DMS153 treated with DMSO at 0.1 percent for 48 hours (cell line): ENCODE measurements at regions not wholly inside any gene's neighbourhood (a gene's known extent, or its start where the extent isn't known, plus 50 kb on each side); places are given as distances from the start of the nearest gene placed in this dataset.
"Not testable (repeated sequence)": the region's sequence is repeated elsewhere in the genome, so short reads cannot be mapped to it uniquely, and the experiment has no call there.

ENCODE experiments used
- DNase-seq: peaks from one replicate; lab custom pipeline; 2025; ENCODE audit not compliant: unreplicated experiment; lab: John Stamatoyannopoulos, UW

DNA sequence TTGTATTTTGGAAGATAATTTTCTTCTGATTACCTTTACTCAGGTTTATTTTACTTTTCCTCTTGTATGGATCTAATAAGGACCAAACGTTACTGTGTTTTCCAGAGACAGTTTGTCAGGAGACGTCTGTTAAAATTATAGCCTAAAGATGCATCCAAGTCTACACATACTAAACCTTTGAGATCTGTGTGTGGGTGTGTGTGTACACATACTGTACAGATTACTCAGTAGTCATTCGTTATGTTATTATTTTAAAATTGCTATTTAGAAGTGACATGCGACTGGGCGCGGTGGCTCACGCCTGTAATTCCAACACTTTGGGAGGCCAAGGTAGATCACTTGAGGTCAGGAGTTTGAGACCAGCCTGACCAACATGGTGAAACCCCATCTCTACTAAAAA is 51.6 kb upstream of the CNTLN start:
- DNase-seq = no peak

DNA sequence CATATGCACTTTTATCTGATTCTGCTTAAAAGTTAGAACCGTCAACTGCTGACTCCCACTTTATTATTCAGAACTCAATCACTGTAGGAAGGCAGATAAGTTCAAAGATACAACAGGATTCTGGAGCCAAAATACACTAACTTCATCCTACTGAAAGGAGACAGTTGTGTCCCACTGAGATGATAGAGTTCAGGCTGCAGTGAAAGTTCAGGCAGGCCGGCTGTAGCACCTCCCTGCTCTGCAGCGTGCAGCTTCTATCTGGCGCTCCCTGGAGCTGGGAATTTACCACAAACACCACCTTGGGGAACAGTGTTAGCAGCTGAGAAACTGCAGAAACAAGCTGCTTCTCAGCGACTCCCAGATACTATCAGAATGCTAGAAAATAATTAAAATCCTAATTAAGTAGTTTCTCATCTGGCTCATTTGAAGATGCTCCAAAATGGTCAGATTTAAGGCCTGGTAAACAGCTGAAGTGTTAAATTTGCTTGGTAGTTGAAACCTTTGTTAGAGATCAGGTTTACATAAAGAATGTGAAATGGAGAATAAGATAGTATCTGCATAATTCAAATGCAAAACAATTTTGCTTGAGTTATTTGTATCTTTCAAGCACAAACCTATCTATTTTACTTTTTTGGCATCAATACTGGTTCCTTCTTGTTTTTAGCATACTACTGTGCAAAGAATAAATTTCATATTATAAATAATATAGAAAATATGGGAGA is 52.3 kb upstream of the CNTLN start:
- DNase-seq = no peak

DNA sequence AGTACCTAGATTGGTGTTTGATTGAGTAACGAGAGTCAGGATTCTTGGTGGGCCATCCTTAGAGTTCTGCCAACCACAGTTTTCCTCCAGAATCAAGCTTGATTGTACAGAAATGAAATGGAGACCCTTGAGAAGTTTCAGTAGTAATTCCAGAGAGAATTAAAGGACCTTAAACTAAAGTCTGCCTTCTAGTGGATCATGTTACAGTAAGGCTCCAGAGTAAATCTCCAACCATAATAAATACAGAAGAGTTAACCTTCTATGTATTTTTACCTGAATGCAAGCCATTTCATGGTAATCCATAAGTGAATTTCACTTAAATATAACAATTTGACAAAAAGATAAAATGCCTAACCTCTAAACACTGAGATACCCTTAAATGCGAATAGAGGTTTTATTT is 53.0 kb upstream of the CNTLN start:
- no peak for DNase-seq

DNA sequence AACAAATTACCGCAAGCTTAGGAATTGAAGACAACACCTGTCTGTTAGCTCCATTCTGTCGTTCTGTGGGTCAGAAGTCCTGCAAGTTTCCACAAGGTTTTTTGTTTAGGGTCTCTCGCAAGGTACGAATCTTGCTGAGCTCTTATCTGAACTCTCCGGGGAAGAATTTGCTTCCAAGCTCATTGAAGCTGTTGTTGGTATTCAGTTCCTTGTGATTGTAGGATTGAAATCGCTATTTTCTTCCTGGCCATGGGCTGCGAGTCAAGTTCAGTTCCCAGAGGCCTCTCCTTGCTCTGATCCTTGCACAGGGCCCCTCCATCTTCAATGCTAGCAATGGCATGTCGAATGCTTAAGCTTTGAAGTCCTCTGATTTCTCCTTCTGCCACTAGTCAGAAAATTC is 53.5 kb upstream of the CNTLN start:
- DNase-seq = no peak

DNA sequence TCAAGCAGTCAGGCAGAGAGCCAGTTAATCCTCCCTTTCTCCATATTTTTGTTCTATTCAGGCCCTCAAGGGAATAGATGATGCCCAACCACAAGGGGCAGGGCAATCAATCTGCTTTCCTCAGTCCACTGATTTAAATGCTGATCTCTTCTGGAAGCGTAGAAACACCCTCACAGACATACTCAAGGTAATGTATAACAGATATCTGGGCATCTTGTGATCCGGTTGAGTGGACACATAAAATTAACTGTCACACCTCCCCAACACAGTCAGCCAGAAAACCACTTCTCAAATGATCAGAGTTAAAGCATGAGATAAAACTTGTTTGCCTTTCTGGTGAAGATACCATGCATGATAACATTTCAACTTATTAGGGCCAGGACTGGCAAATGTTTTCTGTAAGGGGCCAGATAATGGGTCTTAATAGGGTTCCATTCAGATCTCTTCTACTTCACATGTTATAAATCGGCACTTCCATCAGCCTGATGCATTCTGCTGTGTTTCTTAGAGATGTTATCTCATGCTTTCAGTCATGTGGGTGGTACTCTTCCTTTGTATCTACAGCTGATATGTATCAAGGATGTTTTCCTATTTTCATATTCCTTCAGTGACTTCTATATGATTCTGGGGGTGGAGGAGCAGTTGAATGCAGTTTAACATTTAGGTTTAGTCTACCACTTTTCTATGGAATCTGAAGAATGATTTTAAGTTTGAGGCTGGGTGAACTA is 58.9 kb upstream of the CNTLN start:
- DNase-seq = no peak

DNA sequence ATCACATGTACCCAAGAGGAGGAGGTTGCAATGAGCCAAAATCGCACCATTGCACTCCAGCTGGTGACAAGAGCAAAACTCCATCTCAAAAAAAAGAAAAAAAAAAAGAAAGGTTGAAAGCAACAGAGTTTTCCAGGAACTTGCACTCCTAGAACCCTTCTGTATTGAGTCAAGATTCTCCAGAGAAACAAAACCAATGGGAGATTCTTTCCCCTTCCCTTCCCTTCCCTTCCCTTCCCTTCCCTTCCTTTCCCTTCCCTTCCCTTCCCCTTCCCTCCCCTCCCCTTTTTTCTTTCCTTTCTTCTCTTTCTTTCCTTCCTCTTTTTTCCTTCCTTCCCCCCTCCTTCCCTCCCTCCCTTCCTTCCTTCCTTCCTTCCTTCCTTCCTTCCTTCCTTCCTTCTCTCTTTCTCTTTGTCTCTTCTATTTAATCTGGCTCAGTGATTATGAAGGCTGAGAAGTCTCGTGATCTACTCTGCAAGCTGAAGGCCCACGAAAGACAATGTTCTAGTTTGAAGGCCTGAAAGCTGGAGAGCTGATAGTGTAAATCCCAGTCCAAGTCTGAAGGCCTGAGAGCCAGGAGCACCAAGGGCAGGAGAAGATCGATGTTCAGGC is 59.6 kb upstream of the CNTLN start:
- DNase-seq = no peak

DNA sequence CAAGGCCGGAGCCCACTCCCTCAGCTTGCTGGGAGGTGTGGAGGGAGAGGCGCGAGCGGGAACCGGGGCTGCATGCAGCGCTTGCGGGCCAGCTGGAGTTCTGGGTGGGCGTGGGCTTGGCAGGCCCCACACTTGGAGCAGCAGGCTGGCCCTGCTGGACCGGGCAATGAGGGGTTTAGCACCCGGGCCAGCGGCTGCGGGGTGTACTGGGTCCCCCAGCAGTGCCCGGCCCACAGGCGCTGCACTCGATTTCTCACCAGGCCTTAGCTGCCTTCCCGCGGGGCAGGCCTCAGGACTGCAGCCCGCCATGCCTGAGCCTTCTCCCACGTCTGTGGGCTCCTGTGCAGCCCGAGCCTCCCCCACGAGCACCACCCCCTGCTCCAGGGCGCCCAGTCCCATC is 62.3 kb upstream of the CNTLN start:
- not testable (repeated sequence) for DNase-seq

DNA sequence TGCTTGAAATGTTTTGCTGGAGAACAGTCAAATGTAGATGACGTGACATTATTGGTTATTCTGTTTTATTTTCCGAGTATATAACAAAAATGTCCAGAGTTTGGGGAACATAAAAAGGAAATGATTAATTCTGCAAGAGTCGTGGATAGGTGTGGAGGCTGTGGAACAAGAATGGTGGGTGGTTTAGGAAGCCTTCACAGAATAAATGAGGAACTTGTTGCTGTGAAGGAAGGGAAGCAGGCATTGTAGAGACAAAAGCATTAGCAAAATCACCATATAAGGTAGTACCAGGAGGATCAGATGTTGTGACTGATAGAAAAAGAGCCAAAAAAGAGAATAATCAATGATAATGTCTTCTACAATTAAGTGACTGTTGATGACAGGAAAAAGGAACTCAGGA is 66.2 kb upstream of the CNTLN start:
- DNase-seq = no peak

DNA sequence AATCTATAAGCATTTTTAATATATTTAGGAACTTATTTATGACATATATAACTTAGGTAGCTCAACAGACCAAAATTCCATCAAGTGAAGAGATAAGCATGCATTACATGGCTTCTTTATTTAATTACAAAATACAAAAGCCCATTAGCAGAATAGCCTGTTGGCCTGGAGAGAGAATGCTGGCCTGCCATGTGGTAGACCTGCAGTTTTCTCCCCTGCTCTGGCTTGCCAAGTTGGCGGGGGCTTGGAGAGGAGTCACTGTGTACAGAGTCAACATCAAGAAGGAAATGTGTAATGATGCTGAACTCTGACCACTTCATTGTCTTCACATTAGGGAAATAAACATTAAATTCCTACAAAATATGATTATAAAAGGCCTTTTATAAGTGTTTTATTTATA is 69.8 kb upstream of the CNTLN start:
- peak; percentile 46 for DNase-seq

DNA sequence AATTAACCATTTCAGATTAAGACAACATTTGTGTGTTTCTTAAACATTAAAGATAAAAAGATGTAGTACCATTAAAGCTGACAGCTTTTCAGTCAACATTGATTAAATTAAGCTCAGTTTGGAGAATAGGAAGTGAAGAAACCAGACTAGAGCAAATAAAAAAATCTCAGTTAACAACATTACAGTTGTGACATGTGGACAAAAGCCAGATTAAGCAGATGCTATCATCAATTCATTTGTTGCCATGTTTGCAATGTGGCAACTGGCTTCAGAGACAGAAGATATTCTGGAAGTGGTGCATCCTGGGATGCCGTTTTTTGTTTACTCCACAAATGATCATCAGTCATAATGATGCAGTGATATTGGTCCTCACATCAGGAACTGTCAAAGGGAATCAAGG is 70.3 kb upstream of the CNTLN start:
- no peak for DNase-seq

DNA sequence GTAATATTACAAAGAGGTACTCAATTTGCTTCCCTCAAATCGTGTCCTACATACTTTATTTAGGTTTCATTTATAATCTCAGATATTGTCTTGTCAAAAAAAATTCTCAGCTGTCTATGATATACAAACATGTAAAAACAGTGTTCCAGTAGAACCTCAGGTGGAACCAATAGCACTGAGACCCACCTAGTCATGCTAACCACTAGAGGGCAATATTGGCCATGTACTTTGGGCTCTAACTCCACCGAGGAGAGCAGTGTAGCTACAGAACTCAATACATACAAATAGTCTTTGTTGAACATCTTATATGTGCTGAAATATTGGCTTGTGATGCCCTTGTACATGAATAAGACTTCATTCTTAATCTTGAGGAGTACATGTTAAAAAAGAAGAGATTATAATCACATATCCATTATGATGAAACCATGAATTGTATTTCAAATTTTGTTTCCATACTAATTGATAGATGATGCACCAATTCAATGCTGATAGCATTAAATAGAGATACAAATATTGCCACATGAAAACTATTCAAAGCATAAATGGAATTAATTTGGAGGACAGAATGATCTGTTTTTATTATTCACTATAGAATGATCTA is 71.2 kb upstream of the CNTLN start:
- peak; percentile 64 for DNase-seq

DNA sequence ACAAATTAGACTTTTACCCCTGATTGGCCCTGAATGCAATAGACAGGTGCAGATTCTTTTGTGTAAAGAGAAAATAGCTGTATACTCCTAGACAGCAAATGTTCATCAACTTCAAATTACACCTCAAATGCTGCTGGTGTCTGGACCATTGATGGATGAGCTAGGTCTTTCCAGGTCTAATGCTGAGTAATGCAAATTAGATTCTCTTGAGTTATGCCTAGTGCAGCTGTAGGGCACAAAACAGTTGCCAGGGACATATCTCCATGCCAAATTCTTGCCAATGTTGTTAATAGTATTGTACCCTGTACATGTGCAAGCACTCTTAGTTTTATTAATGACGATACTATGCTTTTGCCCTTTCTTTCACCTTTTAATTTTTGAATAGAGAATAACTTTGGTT is 72.3 kb upstream of the CNTLN start:
- DNase-seq = no peak

DNA sequence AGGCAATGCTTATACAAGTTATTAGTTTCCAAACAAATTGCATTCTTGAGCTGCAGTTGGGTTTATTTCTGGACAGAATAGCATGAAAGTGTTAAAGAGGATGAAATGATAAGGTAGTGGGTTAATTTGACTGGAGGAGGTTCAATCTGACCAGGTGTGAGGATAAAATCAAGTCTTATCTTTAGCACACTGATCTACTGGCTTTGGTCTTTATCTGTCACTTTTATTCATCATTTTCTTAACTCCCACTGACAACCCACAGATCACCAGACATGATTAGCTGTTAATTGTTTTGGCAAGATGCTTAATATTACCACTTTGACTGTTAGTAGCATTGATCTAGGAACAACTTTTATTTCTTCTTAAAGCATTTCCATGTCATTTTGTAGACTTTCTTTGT is 74.4 kb upstream of the CNTLN start:
- no peak for DNase-seq

DNA sequence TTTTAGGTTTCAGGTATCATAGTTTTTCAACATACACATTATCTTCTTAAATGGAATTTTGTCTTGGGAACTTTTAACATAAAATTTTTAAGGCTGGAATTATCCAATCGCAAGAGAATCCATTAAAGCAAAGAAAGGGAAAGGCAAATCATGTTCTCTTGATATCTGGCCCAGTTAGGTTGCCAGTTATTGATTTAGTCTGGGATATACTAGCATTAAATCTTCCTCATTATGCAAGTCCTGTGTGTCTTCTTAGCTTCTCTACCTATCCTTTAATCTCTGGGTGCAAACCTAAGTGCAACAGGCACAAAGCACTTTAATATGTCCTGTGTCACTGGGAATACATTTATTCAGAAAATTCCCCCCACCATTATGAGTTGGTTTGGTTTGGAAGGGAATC is 75.4 kb upstream of the CNTLN start:
- DNase-seq = no peak

DNA sequence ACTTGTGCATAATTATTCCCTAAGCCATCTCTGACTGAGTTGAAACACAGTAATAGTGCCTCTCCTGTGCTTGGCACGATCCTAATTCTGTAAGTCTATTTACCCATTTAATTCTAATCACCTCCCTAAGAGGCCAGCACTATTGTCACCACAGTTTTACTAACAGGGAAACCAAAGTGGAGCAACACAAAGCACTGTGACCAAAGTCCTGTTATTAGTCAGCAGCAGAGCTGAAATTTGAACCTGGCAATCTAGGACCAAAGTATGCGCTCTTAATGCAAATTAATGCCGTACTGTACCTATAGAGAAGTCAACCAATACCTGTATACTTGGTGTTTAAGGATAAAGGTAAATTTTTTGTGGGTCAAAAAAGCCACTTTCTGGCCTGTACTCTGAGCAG is 77.1 kb upstream of the CNTLN start:
- DNase-seq = no peak

DNA sequence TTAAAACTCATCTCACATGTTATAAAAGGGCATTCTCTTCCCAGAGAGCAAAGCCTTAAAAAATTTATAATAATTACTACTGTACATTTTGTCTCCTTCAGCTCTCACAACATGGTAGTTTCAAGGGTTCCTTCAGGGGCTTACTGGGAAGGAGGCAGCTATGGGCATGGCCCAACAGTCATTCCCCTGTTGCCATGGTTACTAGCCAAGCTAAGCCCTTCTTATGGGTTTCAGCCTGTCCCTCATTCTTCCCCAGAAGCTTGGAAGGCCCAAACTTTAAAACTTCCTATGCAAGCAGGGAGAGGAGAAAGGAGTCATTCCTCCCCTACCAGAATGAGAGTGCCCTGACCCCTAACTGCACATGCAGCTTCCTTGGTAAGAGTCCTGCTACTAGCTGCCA is 82.2 kb upstream of the CNTLN start:
- no peak for DNase-seq

DNA sequence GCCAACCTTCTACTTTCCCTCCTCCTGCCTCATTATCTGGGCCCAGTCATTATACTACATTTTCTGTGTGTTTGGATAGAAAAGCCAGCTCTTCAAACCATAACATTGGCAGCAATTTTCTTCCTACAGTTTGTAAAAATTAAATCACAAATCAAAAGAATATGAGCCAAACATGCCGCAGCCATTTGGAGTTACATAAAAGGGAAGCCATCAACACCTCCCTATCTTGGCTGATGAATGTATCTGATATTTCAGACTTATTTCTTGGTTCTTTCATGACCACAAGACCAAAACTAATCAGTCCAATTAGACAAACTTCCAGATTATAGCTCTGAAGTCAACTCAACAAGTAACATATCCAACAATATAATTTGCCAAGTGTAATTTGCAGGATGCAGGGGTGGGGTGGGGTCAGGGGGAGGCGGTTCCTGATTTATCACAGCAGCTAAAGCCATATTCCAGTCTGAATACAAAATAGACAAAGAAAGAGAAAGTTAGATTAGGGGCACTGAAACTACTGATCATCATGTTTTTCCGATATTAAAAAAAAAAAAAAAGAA is 89.4 kb upstream of the CNTLN start:
- DNase-seq = no peak

DNA sequence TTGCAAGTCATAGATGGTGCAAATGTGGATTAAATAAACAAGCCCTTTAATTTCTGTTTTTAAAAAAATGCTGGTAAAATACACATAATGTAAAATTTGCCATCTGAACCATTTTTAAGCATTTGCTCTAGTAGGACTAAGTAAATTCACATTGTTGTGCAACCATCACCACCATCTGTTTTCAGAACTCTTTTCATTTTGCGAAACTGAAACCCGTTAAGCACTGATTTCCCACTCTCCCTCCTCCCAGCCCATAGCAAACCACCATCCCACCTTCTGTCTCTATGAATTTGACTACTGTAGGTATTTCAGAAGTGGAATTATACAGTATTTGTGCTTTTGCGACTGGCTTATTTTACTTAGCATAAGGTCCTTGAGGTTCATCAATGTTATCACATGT is 103.3 kb upstream of the CNTLN start:
- DNase-seq = no peak

DNA sequence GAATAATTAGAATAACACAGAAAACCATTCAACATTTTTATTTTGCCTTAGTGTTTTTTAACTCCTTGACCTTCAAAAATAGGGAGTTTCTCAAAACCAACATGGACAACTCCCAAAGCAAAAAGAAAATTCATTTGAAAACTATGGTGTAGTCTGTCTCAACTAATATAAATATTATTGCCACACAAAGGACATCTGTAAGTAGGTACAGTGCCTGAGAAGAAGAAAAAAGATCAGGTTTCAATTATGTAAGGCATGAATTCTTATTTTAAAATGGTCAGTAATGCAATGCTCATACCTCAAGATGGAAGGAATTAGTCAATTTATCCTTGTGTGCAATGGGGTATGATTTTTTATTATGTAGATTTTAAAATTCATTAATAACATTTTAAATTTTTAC is 109.6 kb upstream of the CNTLN start:
- DNase-seq = no peak

DNA sequence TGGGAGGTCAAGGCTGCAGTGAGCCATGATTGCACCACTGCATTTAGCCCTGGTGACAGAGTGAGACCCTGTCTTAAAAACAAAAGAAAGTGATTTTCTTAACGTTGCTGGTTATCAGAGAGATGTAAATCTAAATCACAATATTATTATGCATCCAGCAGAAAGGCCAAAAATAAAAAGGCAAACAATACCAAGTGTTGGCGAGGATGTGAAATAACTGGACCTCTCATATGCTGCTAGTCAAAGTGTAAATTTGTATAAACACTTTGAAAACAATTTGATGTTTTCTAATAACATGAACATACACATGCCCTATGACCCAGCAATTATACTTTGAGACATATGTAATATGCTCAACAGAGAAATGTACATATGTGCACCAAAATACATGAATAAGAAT is 110.7 kb upstream of the CNTLN start:
- no peak for DNase-seq

DNA sequence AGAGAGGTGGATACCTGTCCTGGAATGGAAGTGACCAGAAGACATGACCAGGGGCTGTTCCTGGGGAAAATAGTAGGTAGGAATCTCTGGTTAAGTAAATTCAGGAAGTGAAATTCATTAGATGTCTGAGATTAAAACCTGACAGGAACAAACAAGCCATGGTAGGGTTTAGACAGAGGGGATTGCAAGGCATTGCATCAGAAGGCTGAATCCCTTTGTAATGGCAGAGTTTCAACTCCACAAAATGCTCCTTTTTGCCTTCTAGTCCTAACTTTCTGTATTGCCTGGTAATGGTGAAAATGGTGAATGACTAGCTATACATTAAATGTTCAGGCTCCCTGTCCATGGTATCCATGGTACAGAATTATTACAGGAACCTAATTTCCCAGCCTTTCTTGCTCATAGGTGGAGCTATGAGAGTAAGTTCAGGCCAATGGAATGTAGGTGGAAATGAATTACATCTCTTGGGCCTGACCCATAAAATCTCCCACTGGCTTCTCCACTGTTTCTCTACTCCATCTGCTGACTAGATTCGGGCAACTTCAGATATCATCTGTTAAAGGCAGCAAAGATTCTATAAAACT is 113.4 kb upstream of the CNTLN start:
- DNase-seq = no peak
